Liver (tissue), 8 donors: ENCODE measurements at regions not wholly inside any gene's neighbourhood (a gene's known extent, or its start where the extent isn't known, plus 50 kb on each side); places are given as distances from the start of the nearest gene placed in this dataset.

Experiments used
- DNase-seq: peaks from one replicate; pipeline ENCODE4 v3.0.0-alpha.2; 2017; ENCODE audit warnings: low spot score
- H3K27ac ChIP-seq, 2 donors: one replicate each; pipeline ENCODE4 v1.7.0; 2013; ENCODE audit warnings: inconsistent platforms in 2 of 2, low read length in 2 of 2, control low read depth in 1 of 2, low read depth in 1 of 2, mild to moderate bottlenecking in 1 of 2
- H3K27me3 ChIP-seq, 4 donors: one replicate each; pipeline versions ENCODE4 v1.6.1 to v1.7.0; 2013; ENCODE audit warnings: low read length in 3 of 4, inconsistent platforms in 1 of 4, mild to moderate bottlenecking in 1 of 4, moderate library complexity in 1 of 4; ENCODE audit not compliant: control insufficient read depth in 4 of 4, insufficient read depth in 4 of 4
- H3K36me3 ChIP-seq, 4 donors: one replicate each; pipeline versions ENCODE4 v1.6.1 to v1.7.0; 2013; ENCODE audit warnings: low read length in 3 of 4, mild to moderate bottlenecking in 3 of 4, low read depth in 1 of 4, moderate library complexity in 1 of 4; ENCODE audit not compliant: control insufficient read depth in 4 of 4, insufficient read depth in 3 of 4
- H3K4me1 ChIP-seq, 4 donors: one replicate each; pipeline versions ENCODE4 v1.6.1 to v1.7.0; 2013; ENCODE audit warnings: low read length in 3 of 4, mild to moderate bottlenecking in 3 of 4, moderate library complexity in 1 of 4; ENCODE audit not compliant: control insufficient read depth in 4 of 4, insufficient read depth in 4 of 4
- H3K4me3 ChIP-seq, 3 donors: one replicate each; pipeline versions ENCODE4 v1.6.1 to v1.7.0; 2013; ENCODE audit warnings: low read length in 3 of 3, control low read depth in 1 of 3, low read depth in 1 of 3, mild to moderate bottlenecking in 1 of 3
- H3K9ac ChIP-seq, 2 donors: one replicate each; pipeline ENCODE4 v1.7.0; 2013; ENCODE audit warnings: low read length in 2 of 2, mild to moderate bottlenecking in 2 of 2, moderate library complexity in 2 of 2, control low read depth in 1 of 2, low read depth in 1 of 2
- H3K9me3 ChIP-seq, 4 donors: one replicate each; pipeline versions ENCODE4 v1.6.1 to v1.7.0; 2013; ENCODE audit warnings: low read length in 3 of 4; ENCODE audit not compliant: control insufficient read depth in 4 of 4
- CTCF ChIP-seq: fragments of 150-350 bp; IDR thresholded peaks from 2 replicates; pipeline ENCODE4 v1.5.1; 2017; ENCODE audit warnings: improper control_type of control experiment, low read depth, low read length; ENCODE audit not compliant: missing input control
- EGR1 ChIP-seq, 2 donors: IDR thresholded peaks; 2 replicates each; pipeline ENCODE4 v1.6.1; 2016 to 2018; ENCODE audit warnings: antibody characterized with exemption in 2 of 2, low read depth in 2 of 2
- FOXA1 ChIP-seq: IDR thresholded peaks from 2 replicates; pipeline ENCODE4 v1.6.1; 2016; ENCODE audit warnings: antibody characterized with exemption
- FOXA2 ChIP-seq: IDR thresholded peaks from 2 replicates; pipeline ENCODE4 v1.6.1; 2016; ENCODE audit warnings: antibody characterized with exemption
- GABPA ChIP-seq, 2 donors: IDR thresholded peaks in 1 of 2; conservative IDR thresholded peaks in 1 of 2; 2 replicates each; pipeline ENCODE4 v1.6.1; 2016; ENCODE audit warnings: antibody characterized with exemption in 2 of 2, mild to moderate bottlenecking in 1 of 2, moderate library complexity in 1 of 2
- HNF4A ChIP-seq, 2 donors: conservative IDR thresholded peaks; 2 replicates each; pipeline ENCODE4 v1.6.1; 2016; ENCODE audit warnings: antibody characterized with exemption in 2 of 2, mild to moderate bottlenecking in 2 of 2
- HNF4G ChIP-seq: IDR thresholded peaks from 2 replicates; pipeline ENCODE4 v1.6.1; 2016; ENCODE audit warnings: antibody characterized with exemption
- JUND ChIP-seq, 2 donors: IDR thresholded peaks; 2 replicates each; pipeline ENCODE4 v1.6.1; 2016; ENCODE audit warnings: antibody characterized with exemption in 2 of 2
- NR2F2 ChIP-seq: IDR thresholded peaks from 2 replicates; pipeline ENCODE4 v1.6.1; 2016; ENCODE audit warnings: antibody characterized with exemption
- RAD21 ChIP-seq, 2 donors: IDR thresholded peaks; 2 replicates each; pipeline ENCODE4 v1.6.1; 2016; ENCODE audit warnings: antibody characterized with exemption in 2 of 2, mild to moderate bottlenecking in 2 of 2
- RXRA ChIP-seq, 2 donors: IDR thresholded peaks; 2 replicates each; pipeline ENCODE4 v1.6.1; 2017 to 2018; ENCODE audit warnings: antibody characterized with exemption in 2 of 2, mild to moderate bottlenecking in 1 of 2
- SP1 ChIP-seq: IDR thresholded peaks from 2 replicates; pipeline ENCODE4 v1.6.1; 2018; ENCODE audit warnings: antibody characterized with exemption, mild to moderate bottlenecking
- TAF1 ChIP-seq: conservative IDR thresholded peaks from 2 replicates; pipeline ENCODE4 v1.6.1; 2016; ENCODE audit warnings: antibody characterized with exemption, mild to moderate bottlenecking
- YY1 ChIP-seq: IDR thresholded peaks from 2 replicates; pipeline ENCODE4 v1.6.1; 2016; ENCODE audit warnings: antibody characterized with exemption, mild to moderate bottlenecking
- ZBTB33 ChIP-seq: IDR thresholded peaks from 2 replicates; pipeline ENCODE4 v1.6.1; 2016; ENCODE audit warnings: antibody characterized with exemption
- WGBS: extraction: QIAGEN DNeasy Blood & Tissue Kit; methylation state at CpG from one replicate; pipeline ENCODE4 v1.1.7; 2013; 5-methylcytosine and 5-hydroxymethylcytosine counted together
- TF ChIP-seq, protein P1 (sequence below): IDR thresholded peaks from 2 replicates; pipeline ENCODE4 v1.6.1; 2016; ENCODE audit warnings: antibody characterized with exemption
- TF ChIP-seq, protein P2 (sequence below): IDR thresholded peaks from 2 replicates; pipeline ENCODE4 v1.6.1; 2016; ENCODE audit warnings: antibody characterized with exemption, mild to moderate bottlenecking
- TF ChIP-seq, protein P3 (sequence below): IDR thresholded peaks from 2 replicates; pipeline ENCODE4 v1.6.1; 2016; ENCODE audit warnings: antibody characterized with exemption
- donor health status: healthy.
- donor health status: healthy.
- donor health status: healthy.
- donor health status: healthy.
- donor health status: healthy.

DNA sequence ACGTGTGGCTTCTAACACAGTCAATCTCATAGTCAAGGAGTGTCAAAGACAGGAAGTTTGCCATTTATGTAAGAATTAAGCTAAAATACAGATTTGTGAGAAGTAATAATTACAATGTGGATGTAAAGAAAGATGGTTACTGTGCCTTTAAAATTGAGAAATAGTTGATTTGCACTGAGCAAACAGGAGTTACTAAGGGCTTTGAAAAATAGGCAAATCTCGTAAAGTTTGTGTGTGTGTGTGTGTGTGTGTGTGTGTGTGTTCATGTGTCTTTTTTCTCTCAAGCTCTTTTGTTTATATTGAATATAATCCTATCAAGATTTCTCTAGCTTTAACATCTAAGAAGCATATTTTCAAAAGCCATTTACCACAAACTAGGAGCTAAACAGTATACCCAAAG is 2284.5 kb downstream of the LRRC4C start:
- Histone ChIP-seq H3K4me1 (no peaks in the 10 kb centered on the region), H3K27ac (no peak overlapping the region), H3K36me3 (no peaks in the 10 kb centered on the region), H3K27me3 (no peaks in the 10 kb centered on the region), H3K9me3 (no peaks in the 10 kb centered on the region), H3K4me3 (no peak overlapping the region), H3K9ac (no peak overlapping the region)
- DNase-seq = no peak
- WGBS = 33% methylated on average over 2 of the region's 2 CpGs
- TF ChIP-seq NR2F2 (no peak), HNF4A (conservative IDR thresholded peaks at IDR 0.05) (no peak), SP1 (no peak), ZBTB33 (no peak), YY1 (no peak), FOXA2 (no peak), HNF4G (no peak), TAF1 (no peak), RAD21 (IDR thresholded peaks at IDR 0.05) (no peak), EGR1 (IDR thresholded peaks at IDR 0.05; ENCODE audit: low read depth in 2 of 2) (no peak), JUND (IDR thresholded peaks at IDR 0.05) (no peak), FOXA1 (no peak), GABPA (IDR thresholded peaks at IDR 0.05 in 1 of 2, conservative IDR thresholded peaks at IDR 0.05 in 1 of 2) (no peak), RXRA (IDR thresholded peaks at IDR 0.05) (no peak)
- TF ChIP-seq, protein P1, sequence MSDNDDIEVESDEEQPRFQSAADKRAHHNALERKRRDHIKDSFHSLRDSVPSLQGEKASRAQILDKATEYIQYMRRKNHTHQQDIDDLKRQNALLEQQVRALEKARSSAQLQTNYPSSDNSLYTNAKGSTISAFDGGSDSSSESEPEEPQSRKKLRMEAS = no peak
- TF ChIP-seq, protein P2, sequence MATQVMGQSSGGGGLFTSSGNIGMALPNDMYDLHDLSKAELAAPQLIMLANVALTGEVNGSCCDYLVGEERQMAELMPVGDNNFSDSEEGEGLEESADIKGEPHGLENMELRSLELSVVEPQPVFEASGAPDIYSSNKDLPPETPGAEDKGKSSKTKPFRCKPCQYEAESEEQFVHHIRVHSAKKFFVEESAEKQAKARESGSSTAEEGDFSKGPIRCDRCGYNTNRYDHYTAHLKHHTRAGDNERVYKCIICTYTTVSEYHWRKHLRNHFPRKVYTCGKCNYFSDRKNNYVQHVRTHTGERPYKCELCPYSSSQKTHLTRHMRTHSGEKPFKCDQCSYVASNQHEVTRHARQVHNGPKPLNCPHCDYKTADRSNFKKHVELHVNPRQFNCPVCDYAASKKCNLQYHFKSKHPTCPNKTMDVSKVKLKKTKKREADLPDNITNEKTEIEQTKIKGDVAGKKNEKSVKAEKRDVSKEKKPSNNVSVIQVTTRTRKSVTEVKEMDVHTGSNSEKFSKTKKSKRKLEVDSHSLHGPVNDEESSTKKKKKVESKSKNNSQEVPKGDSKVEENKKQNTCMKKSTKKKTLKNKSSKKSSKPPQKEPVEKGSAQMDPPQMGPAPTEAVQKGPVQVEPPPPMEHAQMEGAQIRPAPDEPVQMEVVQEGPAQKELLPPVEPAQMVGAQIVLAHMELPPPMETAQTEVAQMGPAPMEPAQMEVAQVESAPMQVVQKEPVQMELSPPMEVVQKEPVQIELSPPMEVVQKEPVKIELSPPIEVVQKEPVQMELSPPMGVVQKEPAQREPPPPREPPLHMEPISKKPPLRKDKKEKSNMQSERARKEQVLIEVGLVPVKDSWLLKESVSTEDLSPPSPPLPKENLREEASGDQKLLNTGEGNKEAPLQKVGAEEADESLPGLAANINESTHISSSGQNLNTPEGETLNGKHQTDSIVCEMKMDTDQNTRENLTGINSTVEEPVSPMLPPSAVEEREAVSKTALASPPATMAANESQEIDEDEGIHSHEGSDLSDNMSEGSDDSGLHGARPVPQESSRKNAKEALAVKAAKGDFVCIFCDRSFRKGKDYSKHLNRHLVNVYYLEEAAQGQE = no peak
- TF ChIP-seq, protein P3, sequence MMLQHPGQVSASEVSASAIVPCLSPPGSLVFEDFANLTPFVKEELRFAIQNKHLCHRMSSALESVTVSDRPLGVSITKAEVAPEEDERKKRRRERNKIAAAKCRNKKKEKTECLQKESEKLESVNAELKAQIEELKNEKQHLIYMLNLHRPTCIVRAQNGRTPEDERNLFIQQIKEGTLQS = no peak

GRCh38 chr11:39174196-39174595 is 2285.3 kb downstream of the LRRC4C start:
- DNase-seq = no peak
- Histone ChIP-seq H3K9me3 (no peaks in the 10 kb centered on the region), H3K27me3 (no peaks in the 10 kb centered on the region), H3K27ac (no peak overlapping the region), H3K9ac (no peak overlapping the region), H3K4me1 (no peaks in the 10 kb centered on the region), H3K4me3 (no peak overlapping the region), H3K36me3 (no peaks in the 10 kb centered on the region)
- TF ChIP-seq RXRA (IDR thresholded peaks at IDR 0.05) = no peak
- TF ChIP-seq, protein P1 = no peak
- TF ChIP-seq, protein P3 = no peak
- no peak for TF ChIP-seq HNF4A (conservative IDR thresholded peaks at IDR 0.05)
- TF ChIP-seq NR2F2 = no peak
- no peak for TF ChIP-seq YY1
- no peak for TF ChIP-seq HNF4G
- TF ChIP-seq CTCF = no peak
- no peak for TF ChIP-seq FOXA2
- no peak for TF ChIP-seq FOXA1
- no peak for TF ChIP-seq TAF1
- no peak for TF ChIP-seq EGR1 (IDR thresholded peaks at IDR 0.05; ENCODE audit: low read depth in 2 of 2)
- TF ChIP-seq, protein P2 = no peak
- TF ChIP-seq JUND (IDR thresholded peaks at IDR 0.05) = no peak
